HepG2 (cell line): ENCODE measurements at regions not wholly inside any gene's neighbourhood (a gene's known extent, or its start where the extent isn't known, plus 50 kb on each side); places are given as distances from the start of the nearest gene placed in this dataset.

Source experiments
- ELF4 ChIP-seq: sonication (generic); formaldehyde crosslinking; IDR thresholded peaks from 2 replicates; pipeline ENCODE4 v1.5.0; 2020; ENCODE audit warnings: missing genetic modification reagents, mild to moderate bottlenecking, moderate library complexity, borderline replicate concordance
- MED1 ChIP-seq: sonication (generic); formaldehyde crosslinking; IDR thresholded peaks from 2 replicates; pipeline ENCODE4 v1.4.0; 2020; ENCODE audit warnings: missing genetic modification reagents
- MTA3 ChIP-seq: sonication (generic); formaldehyde crosslinking; IDR thresholded peaks from 2 replicates; pipeline ENCODE4 v1.4.0; 2020; ENCODE audit warnings: missing genetic modification reagents
- NFYB ChIP-seq: sonication (generic); formaldehyde crosslinking; IDR thresholded peaks from 2 replicates; pipeline ENCODE4 v1.4.0; 2020; ENCODE audit warnings: missing genetic modification reagents
- NR3C1 ChIP-seq: sonication (generic); formaldehyde crosslinking; IDR thresholded peaks from 2 replicates; pipeline ENCODE4 v1.4.0; 2020; ENCODE audit warnings: missing genetic modification reagents
- ONECUT2 ChIP-seq: sonication (generic); formaldehyde crosslinking; IDR thresholded peaks from 2 replicates; pipeline ENCODE4 v1.4.0; 2020; ENCODE audit warnings: missing genetic modification reagents
- POLR2A ChIP-seq, 2 experiments: IDR thresholded peaks; 2 replicates each; pipeline ENCODE4 v1.6.1; 2011; ENCODE audit warnings: low read depth in 2 of 2, low read length in 2 of 2, mild to moderate bottlenecking in 1 of 2, moderate library complexity in 1 of 2; ENCODE audit not compliant: insufficient read depth in 1 of 2
- RFX5 ChIP-seq: IDR thresholded peaks from 2 replicates; pipeline ENCODE4 v1.6.1; 2011; ENCODE audit warnings: low read depth, low read length, improper control_type of control experiment
- SUZ12 ChIP-seq: fragments of 150-350 bp; IDR thresholded peaks from 2 replicates; pipeline ENCODE4 v1.6.1; 2014; ENCODE audit warnings: low read depth, low read length
- ZNF468 ChIP-seq: sonication (generic); formaldehyde crosslinking; IDR thresholded peaks from 2 replicates; pipeline ENCODE4 v1.8.0; 2022; ENCODE audit warnings: mild to moderate bottlenecking, moderate library complexity, missing genetic modification reagents
- ZNF543 ChIP-seq: sonication (generic); formaldehyde crosslinking; IDR thresholded peaks from 2 replicates; pipeline ENCODE4 v1.4.0; 2020; ENCODE audit warnings: mild to moderate bottlenecking, missing genetic modification reagents
- TF ChIP-seq, protein P1 (sequence below): sonication (generic); formaldehyde crosslinking; IDR thresholded peaks from 2 replicates; pipeline ENCODE4 v1.4.0; 2020; ENCODE audit warnings: low read depth, missing genetic modification reagents
- TF ChIP-seq, protein P2 (sequence below): sonication (generic); formaldehyde crosslinking; IDR thresholded peaks from 2 replicates; pipeline ENCODE4 v1.5.0; 2020; ENCODE audit warnings: missing genetic modification reagents
- TF ChIP-seq, protein P3 (sequence below): sonication (generic); formaldehyde crosslinking; IDR thresholded peaks from 2 replicates; pipeline ENCODE4 v1.8.1; 2023; ENCODE audit warnings: mild to moderate bottlenecking, inconsistent platforms, moderate library complexity, missing genetic modification reagents, borderline replicate concordance

DNA sequence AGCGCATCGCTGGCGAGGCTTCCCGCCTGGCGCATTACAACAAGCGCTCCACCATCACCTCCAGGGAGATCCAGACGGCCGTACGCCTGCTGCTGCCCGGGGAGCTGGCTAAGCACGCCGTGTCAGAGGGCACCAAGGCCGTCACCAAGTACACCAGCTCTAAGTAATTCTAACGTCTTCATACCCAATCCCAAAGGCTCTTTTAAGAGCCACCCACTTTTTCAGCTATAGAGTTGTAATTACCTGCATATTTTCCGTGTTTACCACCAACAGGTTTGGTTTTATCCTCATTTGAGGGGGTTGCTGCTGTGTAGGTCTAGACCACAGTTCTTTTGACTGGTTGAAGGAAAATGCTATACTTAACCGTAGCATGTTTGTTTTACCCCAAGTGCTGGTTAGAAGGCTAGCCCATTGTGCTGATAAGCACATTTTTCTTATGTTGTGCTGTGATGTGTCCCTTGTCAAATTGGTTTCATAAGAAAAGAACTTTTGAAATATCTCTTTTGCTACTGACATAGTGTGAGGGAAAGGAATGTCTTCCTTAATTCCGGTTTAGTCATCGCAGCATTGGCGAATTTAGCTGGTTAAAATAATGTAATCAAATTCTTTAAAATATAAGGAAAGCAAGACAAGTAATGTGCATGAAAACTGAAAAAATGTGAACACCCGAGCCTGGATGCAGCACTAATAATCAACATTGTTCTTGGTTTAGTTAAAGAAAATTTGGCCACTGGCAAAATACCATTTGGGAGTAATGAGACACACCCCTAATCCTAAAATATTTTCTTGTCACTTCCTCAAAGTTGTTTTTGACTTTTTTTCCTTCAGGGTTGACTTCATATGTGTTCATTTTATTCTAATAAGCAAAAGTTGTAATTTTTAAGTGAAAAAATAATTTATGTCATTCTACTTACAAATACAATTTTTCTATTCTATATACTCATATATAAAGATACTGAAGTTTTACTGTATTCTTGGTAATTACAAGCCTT is 112.8 kb downstream of the HFE start:
- TF ChIP-seq, protein P1, sequence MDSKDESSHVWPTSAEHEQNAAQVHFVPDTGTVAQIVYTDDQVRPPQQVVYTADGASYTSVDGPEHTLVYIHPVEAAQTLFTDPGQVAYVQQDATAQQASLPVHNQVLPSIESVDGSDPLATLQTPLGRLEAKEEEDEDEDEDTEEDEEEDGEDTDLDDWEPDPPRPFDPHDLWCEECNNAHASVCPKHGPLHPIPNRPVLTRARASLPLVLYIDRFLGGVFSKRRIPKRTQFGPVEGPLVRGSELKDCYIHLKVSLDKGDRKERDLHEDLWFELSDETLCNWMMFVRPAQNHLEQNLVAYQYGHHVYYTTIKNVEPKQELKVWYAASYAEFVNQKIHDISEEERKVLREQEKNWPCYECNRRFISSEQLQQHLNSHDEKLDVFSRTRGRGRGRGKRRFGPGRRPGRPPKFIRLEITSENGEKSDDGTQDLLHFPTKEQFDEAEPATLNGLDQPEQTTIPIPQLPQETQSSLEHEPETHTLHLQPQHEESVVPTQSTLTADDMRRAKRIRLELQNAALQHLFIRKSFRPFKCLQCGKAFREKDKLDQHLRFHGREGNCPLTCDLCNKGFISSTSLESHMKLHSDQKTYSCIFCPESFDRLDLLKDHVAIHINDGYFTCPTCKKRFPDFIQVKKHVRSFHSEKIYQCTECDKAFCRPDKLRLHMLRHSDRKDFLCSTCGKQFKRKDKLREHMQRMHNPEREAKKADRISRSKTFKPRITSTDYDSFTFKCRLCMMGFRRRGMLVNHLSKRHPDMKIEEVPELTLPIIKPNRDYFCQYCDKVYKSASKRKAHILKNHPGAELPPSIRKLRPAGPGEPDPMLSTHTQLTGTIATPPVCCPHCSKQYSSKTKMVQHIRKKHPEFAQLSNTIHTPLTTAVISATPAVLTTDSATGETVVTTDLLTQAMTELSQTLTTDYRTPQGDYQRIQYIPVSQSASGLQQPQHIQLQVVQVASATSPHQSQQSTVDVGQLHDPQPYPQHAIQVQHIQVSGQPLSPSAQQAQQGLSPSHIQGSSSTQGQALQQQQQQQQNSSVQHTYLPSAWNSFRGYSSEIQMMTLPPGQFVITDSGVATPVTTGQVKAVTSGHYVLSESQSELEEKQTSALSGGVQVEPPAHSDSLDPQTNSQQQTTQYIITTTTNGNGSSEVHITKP (CRISPR knock-in tag): no peak
- TF ChIP-seq ELF4 (CRISPR knock-in tag) (no peak), POLR2A (IDR thresholded peaks at IDR 0.05; ENCODE audit: insufficient read depth in 1 of 2, low read depth in 2 of 2, low read length in 2 of 2) (no peak), NFYB (no peak), SUZ12 (no peak), MTA3 (no peak), RFX5 (no peak), ZNF543 (CRISPR knock-in tag) (no peak), ONECUT2 (CRISPR knock-in tag) (no peak), ZNF468 (no peak; the same call in 1 of the 2 replicates), MED1 (no peak), NR3C1 (CRISPR knock-in tag) (no peak)
- TF ChIP-seq, protein P2, sequence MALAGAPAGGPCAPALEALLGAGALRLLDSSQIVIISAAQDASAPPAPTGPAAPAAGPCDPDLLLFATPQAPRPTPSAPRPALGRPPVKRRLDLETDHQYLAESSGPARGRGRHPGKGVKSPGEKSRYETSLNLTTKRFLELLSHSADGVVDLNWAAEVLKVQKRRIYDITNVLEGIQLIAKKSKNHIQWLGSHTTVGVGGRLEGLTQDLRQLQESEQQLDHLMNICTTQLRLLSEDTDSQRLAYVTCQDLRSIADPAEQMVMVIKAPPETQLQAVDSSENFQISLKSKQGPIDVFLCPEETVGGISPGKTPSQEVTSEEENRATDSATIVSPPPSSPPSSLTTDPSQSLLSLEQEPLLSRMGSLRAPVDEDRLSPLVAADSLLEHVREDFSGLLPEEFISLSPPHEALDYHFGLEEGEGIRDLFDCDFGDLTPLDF (CRISPR knock-in tag): 0 out of 2 replicates have a peak, but pooled peaks have one; percentile 3
- TF ChIP-seq, protein P3, sequence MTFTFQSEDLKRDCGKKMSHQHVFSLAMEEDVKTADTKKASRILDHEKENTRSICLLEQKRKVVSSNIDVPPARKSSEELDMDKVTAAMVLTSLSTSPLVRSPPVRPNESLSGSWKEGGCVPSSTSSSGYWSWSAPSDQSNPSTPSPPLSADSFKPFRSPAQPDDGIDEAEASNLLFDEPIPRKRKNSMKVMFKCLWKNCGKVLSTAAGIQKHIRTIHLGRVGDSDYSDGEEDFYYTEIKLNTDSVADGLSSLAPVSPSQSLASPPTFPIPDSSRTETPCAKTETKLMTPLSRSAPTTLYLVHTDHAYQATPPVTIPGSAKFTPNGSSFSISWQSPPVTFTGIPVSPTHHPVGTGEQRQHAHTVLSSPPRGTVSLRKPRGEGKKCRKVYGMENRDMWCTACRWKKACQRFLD (CRISPR knock-in tag): no peak
